Suppressor macrophage treated with lipopolysaccharide for 1 hour (primary cell): ENCODE measurements at regions not wholly inside any gene's neighbourhood (a gene's known extent, or its start where the extent isn't known, plus 50 kb on each side); places are given as distances from the start of the nearest gene placed in this dataset.
"Not testable (repeated sequence)": the region's sequence is repeated elsewhere in the genome, so short reads cannot be mapped to it uniquely, and the experiment has no call there.

Experiments used
- DNase-seq, 3 donors: peaks; one replicate each; pipeline ENCODE4 v3.0.0-alpha.2; 2020 to 2022

GRCh38 chr3:177481329-177481728 is 284.0 kb upstream of the TBL1XR1 start:
- peak; percentile 23 to 41 (median 23) for DNase-seq

- DNase-seq = no peak
These were observed 284.9 kb upstream of the TBL1XR1 start for GRCh38 chr3:177482048-177482691.

GRCh38 chr3:177483182-177483967 is 286.1 kb upstream of the TBL1XR1 start:
- peak; percentile 12 to 25 (median 17) for DNase-seq

GRCh38 chr3:177484206-177484605 is 286.9 kb upstream of the TBL1XR1 start:
- DNase-seq = no peak

- no peak for DNase-seq
These were observed 287.6 kb upstream of the TBL1XR1 start for GRCh38 chr3:177484926-177485325.

- no peak for DNase-seq
These were observed 290.4 kb upstream of the TBL1XR1 start for GRCh38 chr3:177487635-177488186.

GRCh38 chr3:177488740-177489139 is 291.5 kb upstream of the TBL1XR1 start:
- DNase-seq = no peak

GRCh38 chr3:177490626-177491025 is 293.3 kb upstream of the TBL1XR1 start:
- DNase-seq = no peak

GRCh38 chr3:177491296-177492032 is 294.2 kb upstream of the TBL1XR1 start:
- DNase-seq = no peak

GRCh38 chr3:177493091-177493490 is 295.8 kb upstream of the TBL1XR1 start:
- no peak for DNase-seq

- DNase-seq = no peak
These were observed 296.9 kb upstream of the TBL1XR1 start for GRCh38 chr3:177494216-177494615.

GRCh38 chr3:177495566-177495965 is 298.3 kb upstream of the TBL1XR1 start:
- no peak for DNase-seq

- peak in 2 of 3 donors; percentile 12 to 24 for DNase-seq
These were observed 301.0 kb upstream of the TBL1XR1 start for GRCh38 chr3:177498037-177498857.

- not testable (repeated sequence) for DNase-seq
These were observed 301.8 kb upstream of the TBL1XR1 start for GRCh38 chr3:177499039-177499438.

- DNase-seq = no peak
These were observed 302.6 kb upstream of the TBL1XR1 start for GRCh38 chr3:177499779-177500423.

- no peak for DNase-seq
These were observed 313.5 kb upstream of the TBL1XR1 start for GRCh38 chr3:177510693-177511216.

GRCh38 chr3:177512945-177513814 is 315.9 kb upstream of the TBL1XR1 start:
- DNase-seq = no peak

GRCh38 chr3:177513815-177514610 is 316.7 kb upstream of the TBL1XR1 start:
- no peak for DNase-seq

GRCh38 chr3:177514611-177515499 is 317.6 kb upstream of the TBL1XR1 start:
- DNase-seq = no peak
